CD4-positive, alpha-beta memory T cell (primary cell): ENCODE measurements at regions not wholly inside any gene's neighbourhood (a gene's known extent, or its start where the extent isn't known, plus 50 kb on each side); places are given as distances from the start of the nearest gene placed in this dataset.
A peak's percentile ranks its signal among the peaks of the same experiment; 100 is the strongest.

ENCODE experiments used
- CTCF ChIA-PET: fragments of 350-600 bp; sonication (Branson Sonifier 250); formaldehyde crosslinking; loops from one replicate; lab custom pipeline; 2021; ENCODE audit warnings: inconsistent platforms; ENCODE audit not compliant: partially characterized antibody; lab: Charles Lee
- POLR2A ChIA-PET: fragments of 350-600 bp; sonication (Branson Sonifier 250); formaldehyde crosslinking; loops from one replicate; lab custom pipeline; 2021; ENCODE audit not compliant: partially characterized antibody; lab: Charles Lee
- DNase-seq, 5 donors: peaks; one replicate each; pipeline versions ENCODE4 v3.0.0 to v3.0.0-alpha.2; 2020 to 2022; ENCODE audit warnings: mixed read lengths in 1 of 5
- H3K27ac ChIP-seq: one replicate; pipeline ENCODE4 v1.7.0; 2013; ENCODE audit warnings: low read depth, low read length
- H3K27me3 ChIP-seq: 2 replicates; pipeline ENCODE4 v1.7.0; 2013; ENCODE audit warnings: mild to moderate bottlenecking, low read length, moderate library complexity; ENCODE audit not compliant: insufficient read depth
- H3K36me3 ChIP-seq: 2 replicates; pipeline ENCODE4 v1.7.0; 2013; ENCODE audit warnings: mild to moderate bottlenecking, low read length, moderate library complexity; ENCODE audit not compliant: insufficient read depth
- H3K4me1 ChIP-seq: 2 replicates; pipeline ENCODE4 v1.7.0; 2013; ENCODE audit warnings: mild to moderate bottlenecking, low read length, moderate library complexity; ENCODE audit not compliant: insufficient read depth
- H3K4me3 ChIP-seq, 2 donors: one replicate each; pipeline ENCODE4 v1.7.0; 2013; ENCODE audit warnings: low read length in 2 of 2, mild to moderate bottlenecking in 1 of 2
- H3K9me3 ChIP-seq, 2 donors: one replicate each; pipeline ENCODE4 v1.7.0; 2013; ENCODE audit warnings: low read length in 2 of 2, control low read depth in 1 of 2; ENCODE audit not compliant: control insufficient read depth in 1 of 2
- H3K27ac Mint-ChIP-seq, 7 donors: one replicate each; pipeline ENCODE4 v1.8.0; 2020 to 2021; ENCODE audit warnings: mixed read lengths in 7 of 7, mild to moderate bottlenecking in 6 of 7, inconsistent platforms in 3 of 7, moderate library complexity in 3 of 7
- H3K27me3 Mint-ChIP-seq, 2 donors: one replicate each; pipeline ENCODE4 v1.8.0; 2020 to 2021; ENCODE audit warnings: mixed read lengths in 2 of 2
- H3K36me3 Mint-ChIP-seq, 2 donors: one replicate each; pipeline ENCODE4 v1.8.0; 2020 to 2021; ENCODE audit warnings: mixed read lengths in 2 of 2, inconsistent platforms in 1 of 2, mild to moderate bottlenecking in 1 of 2
- H3K4me1 Mint-ChIP-seq, 4 donors: one replicate each; pipeline ENCODE4 v1.8.0; 2020 to 2021; ENCODE audit warnings: mixed read lengths in 4 of 4, mild to moderate bottlenecking in 1 of 4
- H3K4me3 Mint-ChIP-seq, 8 donors: one replicate each; pipeline ENCODE4 v1.8.0; 2020 to 2021; ENCODE audit warnings: mixed read lengths in 8 of 8, mild to moderate bottlenecking in 7 of 8, moderate library complexity in 6 of 8, inconsistent platforms in 3 of 8
- H3K9me3 Mint-ChIP-seq, 8 donors: one replicate each; pipeline ENCODE4 v1.8.0; 2020 to 2021; ENCODE audit warnings: mixed read lengths in 8 of 8, mild to moderate bottlenecking in 5 of 8, inconsistent platforms in 3 of 8, moderate library complexity in 1 of 8
- intact Hi-C: fragments of 100-400 bp; cut with micrococcal nuclease; formaldehyde crosslinking; loops from one replicate; pipeline ENCODE4 v1.15.1; 2023

DNA sequence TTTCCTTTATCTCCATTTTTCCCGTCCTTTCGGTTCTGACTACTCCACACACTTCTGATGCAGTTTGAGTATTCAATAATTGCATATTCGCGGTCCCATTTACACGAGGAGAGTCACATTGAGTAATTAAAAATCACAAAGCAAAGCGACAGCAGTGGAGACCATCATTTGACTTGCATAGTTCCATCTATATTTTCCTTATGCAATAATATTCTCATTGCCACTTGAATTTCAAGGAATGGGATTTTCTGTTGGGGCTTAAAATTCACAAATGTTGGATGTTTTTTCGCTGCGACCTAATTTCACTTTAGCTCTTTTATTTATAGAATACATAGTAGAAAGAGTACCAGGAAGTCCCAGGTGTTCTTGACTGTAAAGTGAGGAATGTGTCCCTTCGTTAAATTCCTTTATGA, 186.8 kb downstream of the ZEB2 start:
- Mint-ChIP-seq H3K4me1 (peaks cover 12 to 36% (median 16%) of the 10 kb centered on the region in 4 donors), H3K27me3 (no peaks in the 10 kb centered on the region), H3K4me3 (peak overlapping the region; percentile 87 to 96 (median 94)), H3K9me3 (no peaks in the 10 kb centered on the region), H3K27ac (peak overlapping the region; percentile 78 to 99 (median 92)), H3K36me3 (peaks cover 0 to 11% of the 10 kb centered on the region in 2 donors)
- no peaks in the 10 kb centered on the region for H3K27me3 ChIP-seq
- H3K4me3 ChIP-seq = no peak overlapping the region
- intact Hi-C loops = loop anchor here (5.0 kb wide), 2 partner anchors 151 to 184 kb away; no protein-coding TSS in a partner anchor
- peaks cover 26% of the 10 kb centered on the region for H3K4me1 ChIP-seq
- H3K9me3 ChIP-seq = no peaks in the 10 kb centered on the region
- ChIA-PET CTCF (interaction anchor here (1.1 kb wide), 1 partner anchor 13 kb away, joined by 4 read pairs; no protein-coding TSS in a partner anchor), POLR2A (interaction anchor here (1.2 to 2.5 kb wide), 3 partner anchors 12 to 152 kb away, joined by 6 to 20 read pairs (median 7); no protein-coding TSS in a partner anchor)
- DNase-seq = no peak
- H3K36me3 ChIP-seq = no peaks in the 10 kb centered on the region
- H3K27ac ChIP-seq = peak overlapping the region; percentile 53

DNA sequence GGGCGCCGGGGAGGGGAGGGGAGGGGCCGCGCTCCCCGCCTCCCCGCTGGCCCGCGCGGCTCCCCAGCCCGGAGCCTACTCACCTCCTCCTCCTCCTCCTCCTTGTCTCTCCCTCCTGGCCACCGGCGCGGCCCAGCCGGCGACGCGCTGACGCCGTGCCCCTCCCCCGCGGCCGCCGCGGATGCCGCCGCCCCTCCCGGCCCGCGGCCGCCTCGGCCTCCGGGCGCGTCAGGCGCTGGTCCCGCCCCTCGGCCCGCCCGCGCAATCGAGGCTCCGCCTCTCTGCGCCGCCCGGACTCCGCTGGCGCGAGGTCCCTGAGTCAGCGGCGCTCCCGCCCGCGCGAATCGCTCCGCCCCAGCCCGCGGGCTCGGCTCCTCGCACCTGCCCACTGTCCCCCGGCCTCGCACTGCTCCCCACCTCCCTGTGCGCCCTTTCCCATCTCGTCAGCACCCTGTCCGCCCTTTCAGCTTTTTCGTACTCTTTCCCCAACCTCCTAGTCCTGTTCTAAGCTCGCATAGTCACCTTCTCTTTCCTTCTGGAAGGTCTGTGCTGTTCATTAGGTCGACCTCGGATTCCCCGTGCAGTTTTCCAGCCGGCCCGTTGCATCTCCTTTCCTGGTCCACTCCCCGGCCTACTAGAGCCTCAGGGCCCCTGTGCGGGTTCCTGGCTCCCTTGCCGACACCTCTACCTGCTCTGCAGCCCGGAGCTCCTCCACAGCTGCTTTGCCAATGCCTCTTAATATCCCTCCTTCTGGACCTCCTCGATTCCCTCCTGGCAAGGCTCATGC, 187.4 kb downstream of the ZEB2 start:
- Mint-ChIP-seq H3K27me3 (no peaks in the 10 kb centered on the region), H3K27ac (peak overlapping the region; percentile 78 to 99 (median 92)), H3K9me3 (no peaks in the 10 kb centered on the region), H3K4me1 (peaks cover 12 to 36% (median 16%) of the 10 kb centered on the region in 4 donors), H3K4me3 (peak overlapping the region; percentile 87 to 96 (median 94)), H3K36me3 (peaks cover 0 to 11% of the 10 kb centered on the region in 2 donors)
- POLR2A ChIA-PET = interaction anchor here (0.7 to 2.5 kb wide), 5 partner anchors 11 to 151 kb away, joined by 3 to 20 read pairs (median 6); no protein-coding TSS in a partner anchor
- no peaks in the 10 kb centered on the region for H3K36me3 ChIP-seq
- intact Hi-C loops = loop anchor here (1.0 to 5.0 kb wide), 3 partner anchors 12 to 185 kb away; no protein-coding TSS in a partner anchor
- peak; percentile 79 to 91 (median 89) for DNase-seq
- H3K9me3 ChIP-seq = no peaks in the 10 kb centered on the region
- peak overlapping the region; percentile 68 for H3K27ac ChIP-seq
- CTCF ChIA-PET = interaction anchor here (1.1 kb wide), 1 partner anchor 12 kb away, joined by 4 read pairs; no protein-coding TSS in a partner anchor
- no peaks in the 10 kb centered on the region for H3K27me3 ChIP-seq
- H3K4me1 ChIP-seq = peaks cover 26% of the 10 kb centered on the region
- peak overlapping the region in 1 of 2 donors; percentile 70 for H3K4me3 ChIP-seq

DNA sequence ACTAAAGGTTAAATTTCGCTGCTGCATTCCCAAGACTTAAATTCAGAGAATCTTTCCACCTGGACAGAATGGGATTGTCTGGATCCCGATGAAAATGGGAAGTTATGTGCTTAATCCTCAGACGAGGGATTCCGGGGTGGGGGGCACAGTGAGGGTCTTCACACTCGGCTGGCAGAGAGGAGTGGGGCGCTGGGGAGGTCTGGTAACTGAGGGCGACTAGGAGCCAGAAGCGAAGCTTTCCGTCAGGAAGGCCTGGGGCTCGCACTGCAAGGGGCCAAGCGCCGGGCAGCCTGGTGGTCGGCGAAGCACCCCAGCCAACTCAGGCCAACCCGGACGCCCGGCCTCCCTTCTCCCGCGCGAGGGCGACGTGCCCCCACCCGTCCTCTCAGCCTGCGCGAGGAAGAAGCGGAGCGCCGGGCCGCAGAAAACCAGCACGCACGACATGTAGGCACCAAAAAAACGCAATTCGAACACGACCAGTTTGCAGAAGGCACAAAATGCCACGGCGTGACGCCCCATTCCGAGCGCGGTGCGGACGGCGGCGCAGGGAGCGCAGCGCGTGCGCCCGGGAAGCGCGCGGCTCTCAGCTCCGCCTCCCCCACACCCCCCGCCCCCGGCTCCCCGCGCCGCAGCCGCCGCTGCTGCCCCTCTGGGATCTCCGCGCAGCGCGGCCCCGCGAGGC, 188.1 kb downstream of the ZEB2 start:
- Mint-ChIP-seq H3K36me3 (peaks cover 0 to 11% of the 10 kb centered on the region in 2 donors), H3K27ac (peak overlapping the region; percentile 79 to 97 (median 92)), H3K4me1 (peaks cover 13 to 36% (median 17%) of the 10 kb centered on the region in 4 donors), H3K9me3 (no peaks in the 10 kb centered on the region), H3K4me3 (peak overlapping the region; percentile 89 to 95 (median 92)), H3K27me3 (no peaks in the 10 kb centered on the region)
- Histone ChIP-seq H3K9me3 (no peaks in the 10 kb centered on the region), H3K27me3 (no peaks in the 10 kb centered on the region), H3K4me3 (peak overlapping the region; percentile 62 to 70), H3K27ac (peak overlapping the region; percentile 68), H3K4me1 (peaks cover 26% of the 10 kb centered on the region), H3K36me3 (no peaks in the 10 kb centered on the region)
- POLR2A ChIA-PET = interaction anchor here (0.7 to 2.5 kb wide), 5 partner anchors 11 to 115 kb away, joined by 3 to 20 read pairs (median 4); no protein-coding TSS in a partner anchor
- intact Hi-C loops = loop anchor here (1.0 to 5.0 kb wide), 4 partner anchors 12 to 185 kb away; no protein-coding TSS in a partner anchor
- DNase-seq = peak in 1 of 5 donors; percentile 74
- CTCF ChIA-PET = interaction anchor here (1.0 to 1.4 kb wide), 2 partner anchors 10 to 94 kb away, joined by 3 to 4 read pairs; no protein-coding TSS in a partner anchor

DNA sequence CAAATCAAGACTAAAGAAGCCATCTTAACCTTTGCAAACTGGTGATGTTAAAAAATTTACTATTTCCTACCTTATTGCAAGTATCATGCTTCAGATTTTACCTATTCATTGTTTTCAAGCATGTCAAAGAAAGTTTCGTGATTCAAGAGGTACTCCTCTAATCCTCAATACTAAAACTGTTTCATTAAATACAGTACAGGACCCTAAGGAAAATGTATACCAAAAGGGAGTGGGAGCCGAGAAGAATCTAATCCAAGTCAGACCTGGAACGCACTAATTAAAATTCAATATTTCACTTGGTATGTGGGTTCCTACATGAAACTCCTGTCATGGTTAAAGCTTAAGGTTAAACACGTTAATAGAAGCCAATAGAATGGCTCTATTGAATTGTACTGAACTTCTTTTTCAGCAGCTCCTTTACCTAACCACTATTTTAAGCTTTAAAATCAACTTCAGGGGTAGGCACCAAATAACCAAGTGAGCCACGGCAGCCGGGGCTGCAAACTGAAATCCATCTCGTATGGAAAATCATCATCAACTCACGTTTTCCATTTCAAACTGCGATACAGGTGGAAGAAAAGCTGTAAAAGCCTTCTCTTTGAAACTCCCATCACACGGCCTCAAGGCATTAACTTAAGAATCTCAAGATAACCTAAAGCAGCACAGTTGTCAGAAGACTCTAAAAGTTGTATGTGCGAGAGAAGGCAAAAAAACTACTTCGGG, 188.8 kb downstream of the ZEB2 start:
- CTCF ChIA-PET = interaction anchor here (1.0 to 1.4 kb wide), 2 partner anchors 9 to 93 kb away, joined by 3 to 4 read pairs; no protein-coding TSS in a partner anchor
- POLR2A ChIA-PET = interaction anchor here (0.7 to 2.5 kb wide), 4 partner anchors 10 to 114 kb away, joined by 3 to 20 read pairs (median 5); no protein-coding TSS in a partner anchor
- no peaks in the 10 kb centered on the region for H3K27me3 Mint-ChIP-seq
- peak in 4 of 5 donors; percentile 4 to 43 (median 18) for DNase-seq
- Histone ChIP-seq H3K27ac (peak overlapping the region; percentile 68), H3K4me1 (peaks cover 26% of the 10 kb centered on the region), H3K9me3 (no peaks in the 10 kb centered on the region), H3K4me3 (peak overlapping the region; percentile 62 to 70), H3K27me3 (no peaks in the 10 kb centered on the region), H3K36me3 (no peaks in the 10 kb centered on the region)
- no peaks in the 10 kb centered on the region for H3K9me3 Mint-ChIP-seq
- peak overlapping the region; percentile 79 to 97 (median 92) for H3K27ac Mint-ChIP-seq
- H3K4me1 Mint-ChIP-seq = peaks cover 16 to 36% (median 21%) of the 10 kb centered on the region in 4 donors
- peak overlapping the region; percentile 89 to 95 (median 92) for H3K4me3 Mint-ChIP-seq
- peaks cover 0 to 11% of the 10 kb centered on the region in 2 donors for H3K36me3 Mint-ChIP-seq
- intact Hi-C loops = loop anchor here (2.0 to 5.0 kb wide), 3 partner anchors 64 to 186 kb away; no protein-coding TSS in a partner anchor

DNA sequence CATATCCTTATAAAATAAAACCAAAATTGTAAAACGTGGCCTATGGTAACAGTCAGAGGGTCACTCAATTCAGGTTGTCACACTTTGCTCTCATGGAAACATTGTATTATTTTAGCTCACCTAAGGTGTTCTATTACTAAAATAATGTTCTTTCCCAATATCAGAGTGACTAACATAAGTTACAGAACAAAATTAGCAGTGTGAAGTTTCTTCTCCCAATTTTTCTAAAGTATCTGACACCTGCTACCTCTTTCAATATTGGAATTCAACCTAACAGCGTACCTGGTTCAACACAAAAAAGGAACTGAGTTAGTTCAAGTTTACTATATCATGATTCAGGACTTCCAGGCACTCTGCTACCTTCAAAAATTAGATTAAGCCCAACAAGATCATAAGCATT, 190.4 kb downstream of the ZEB2 start:
- Histone ChIP-seq H3K9me3 (no peaks in the 10 kb centered on the region), H3K36me3 (no peaks in the 10 kb centered on the region), H3K27me3 (no peaks in the 10 kb centered on the region), H3K4me1 (peaks cover 40% of the 10 kb centered on the region), H3K4me3 (no peak overlapping the region), H3K27ac (no peak overlapping the region)
- Mint-ChIP-seq H3K4me1 (peaks cover 26 to 50% (median 31%) of the 10 kb centered on the region in 4 donors), H3K9me3 (no peaks in the 10 kb centered on the region), H3K36me3 (peaks cover 0 to 11% of the 10 kb centered on the region in 2 donors), H3K27ac (no peak overlapping the region), H3K27me3 (no peaks in the 10 kb centered on the region), H3K4me3 (peak overlapping the region in 2 of 8 donors; percentile 22 to 27)
- intact Hi-C loops = no loop called here
- ChIA-PET CTCF (no interaction called here), POLR2A (no interaction called here)
- DNase-seq = no peak

DNA sequence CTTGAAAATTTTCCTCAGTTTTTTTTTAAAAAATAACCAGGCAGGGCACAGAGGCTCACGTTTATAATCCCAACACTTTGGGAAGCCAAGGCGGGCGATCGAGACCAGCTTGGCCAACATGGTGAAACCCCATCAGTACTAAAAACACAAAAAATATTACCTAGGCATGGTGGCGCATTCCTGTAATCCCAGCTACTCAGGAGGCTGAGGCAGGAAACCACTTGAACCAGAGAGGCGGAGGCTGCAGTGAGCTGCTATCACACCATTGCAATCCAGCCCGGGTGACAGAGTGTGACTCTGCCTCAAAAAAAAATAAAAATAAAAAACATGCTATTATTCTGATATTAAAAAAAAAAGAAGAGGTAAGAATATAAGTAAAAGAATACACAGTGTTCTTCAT, 191.0 kb downstream of the ZEB2 start:
- Mint-ChIP-seq H3K9me3 (no peaks in the 10 kb centered on the region), H3K4me1 (peaks cover 29 to 55% (median 35%) of the 10 kb centered on the region in 4 donors), H3K4me3 (peak overlapping the region in 5 of 8 donors; percentile 16 to 59 (median 27)), H3K36me3 (peaks cover 0 to 11% of the 10 kb centered on the region in 2 donors), H3K27ac (peak overlapping the region in 2 of 7 donors; percentile 28 to 73), H3K27me3 (no peaks in the 10 kb centered on the region)
- POLR2A ChIA-PET = interaction anchor here (0.9 kb wide), 1 partner anchor 11 kb away, joined by 3 read pairs; no protein-coding TSS in a partner anchor
- CTCF ChIA-PET = no interaction called here
- no peak overlapping the region for H3K4me3 ChIP-seq
- no peaks in the 10 kb centered on the region for H3K36me3 ChIP-seq
- no peaks in the 10 kb centered on the region for H3K27me3 ChIP-seq
- no peak overlapping the region for H3K27ac ChIP-seq
- peaks cover 45% of the 10 kb centered on the region for H3K4me1 ChIP-seq
- DNase-seq = no peak
- intact Hi-C loops = no loop called here
- no peaks in the 10 kb centered on the region for H3K9me3 ChIP-seq
